Endothelial cell of umbilical vein (primary cell): ENCODE measurements at regions not wholly inside any gene's neighbourhood (a gene's known extent, or its start where the extent isn't known, plus 50 kb on each side); places are given as distances from the start of the nearest gene placed in this dataset.

Experiments used
- BruUV-seq: library from RNA; stranded (reverse); fragments of 400-500 nt; replicated peaks from 2 replicates; lab custom pipeline; 2021; lab: Mats Ljungman, UMichigan
- CTCF ChIA-PET: fragments of 300-600, 350-600 bp; sonication (Branson Sonifier 250); formaldehyde crosslinking; loops from one replicate; lab custom pipeline; 2021; ENCODE audit warnings: antibody characterized with exemption, inconsistent platforms; lab: Charles Lee
- POLR2A ChIA-PET: fragments of 300-600, 350-600 bp; sonication (Branson Sonifier 250); formaldehyde crosslinking; loops from one replicate; lab custom pipeline; 2021; ENCODE audit warnings: antibody characterized with exemption, inconsistent platforms; lab: Charles Lee
- DNase-seq: peaks from one replicate; pipeline ENCODE4 v3.0.0-alpha.2; 2011; ENCODE audit warnings: low read depth, low spot score
- FAIRE-seq: peaks from 2 replicates; lab custom pipeline; 2011; peaks lifted over from hg19 to GRCh38; lab: Jason Lieb, UNC
- H2AFZ ChIP-seq: 2 replicates; pipeline ENCODE4 v1.6.0; 2012; ENCODE audit warnings: low read depth, low read length, control low read depth, inconsistent platforms
- H3K27ac ChIP-seq: 2 replicates; pipeline ENCODE4 v1.5.1; 2011; ENCODE audit warnings: low read depth, mild to moderate bottlenecking, control low read depth, low read length, moderate library complexity; ENCODE audit not compliant: insufficient read depth
- H3K27me3 ChIP-seq, 2 experiments: 2 replicates each; pipeline versions ENCODE4 v1.6.0 to v1.6.1; 2011; ENCODE audit warnings: low read length in 2 of 2, mixed read lengths in 1 of 2; ENCODE audit not compliant: control insufficient read depth in 2 of 2, insufficient read depth in 2 of 2
- H3K36me3 ChIP-seq, 2 experiments: 2 replicates in 1 of 2; 3 replicates in 1 of 2; pipeline ENCODE4 v1.5.1; 2011; ENCODE audit warnings: low read length in 2 of 2, mild to moderate bottlenecking in 1 of 2, moderate library complexity in 1 of 2; ENCODE audit not compliant: control insufficient read depth in 2 of 2, insufficient read depth in 2 of 2; ENCODE audit errors: extremely low read depth in 1 of 2
- H3K4me1 ChIP-seq: 3 replicates; pipeline ENCODE4 v1.5.1; 2011; ENCODE audit warnings: mild to moderate bottlenecking, low read length; ENCODE audit not compliant: control insufficient read depth, insufficient read depth; ENCODE audit errors: extremely low read depth
- H3K4me2 ChIP-seq: 2 replicates; pipeline ENCODE4 v1.6.1; 2011; ENCODE audit warnings: low read length, control low read depth, mixed read lengths; ENCODE audit not compliant: insufficient read depth
- H3K4me3 ChIP-seq, 3 experiments: fragments of 200-600 bp in 1 of 3; sonication (generic), shearing (Covaris generic) in 1 of 3; replicated peaks in 1 of 3; 2 replicates each; pipeline ENCODE4 v1.5.1; 2011 to 2016; ENCODE audit warnings: control low read depth in 3 of 3, low read length in 3 of 3, mild to moderate bottlenecking in 2 of 3, inconsistent platforms in 1 of 3, low read depth in 1 of 3, moderate library complexity in 1 of 3; ENCODE audit not compliant: insufficient read depth in 1 of 3
- H3K79me2 ChIP-seq: 2 replicates; pipeline ENCODE4 v1.6.0; 2012; ENCODE audit warnings: low read length, inconsistent platforms; ENCODE audit not compliant: control insufficient read depth, insufficient read depth
- H3K9ac ChIP-seq: replicated peaks from 2 replicates; pipeline ENCODE3; 2011; ENCODE audit warnings: low read length, control low read depth; ENCODE audit not compliant: insufficient read depth; ENCODE audit errors: extremely low read depth
- H3K9me1 ChIP-seq: replicated peaks from 3 replicates; pipeline ENCODE4 v1.6.0; 2011; ENCODE audit warnings: mild to moderate bottlenecking, low read length; ENCODE audit not compliant: control insufficient read depth, insufficient read depth; ENCODE audit errors: extremely low read depth
- H3K9me3 ChIP-seq: replicated peaks from 2 replicates; pipeline ENCODE4 v1.5.1; 2012; ENCODE audit warnings: low read length, inconsistent platforms; ENCODE audit not compliant: control insufficient read depth, insufficient read depth
- H4K20me1 ChIP-seq: replicated peaks from 2 replicates; pipeline ENCODE3; 2011; ENCODE audit warnings: mild to moderate bottlenecking, low read length; ENCODE audit not compliant: control insufficient read depth, insufficient read depth; ENCODE audit errors: extremely low read depth
- EZH2 ChIP-seq: IDR thresholded peaks from 2 replicates; pipeline ENCODE4 v1.6.1; 2012; ENCODE audit warnings: borderline replicate concordance, low read depth, mild to moderate bottlenecking, moderate library complexity, low read length, inconsistent platforms; ENCODE audit not compliant: severe bottlenecking
- FOS ChIP-seq: IDR thresholded peaks from 2 replicates; pipeline ENCODE4 v1.6.1; 2011; ENCODE audit warnings: mild to moderate bottlenecking, low read length, moderate library complexity, borderline replicate concordance; ENCODE audit not compliant: insufficient read depth
- GATA2 ChIP-seq: IDR thresholded peaks from 2 replicates; pipeline ENCODE4 v1.7.0; 2011; ENCODE audit warnings: low read depth, mild to moderate bottlenecking, moderate library complexity, mixed read lengths, low read length; ENCODE audit not compliant: insufficient read length, insufficient read depth
- JUN ChIP-seq: IDR thresholded peaks from 2 replicates; pipeline ENCODE4 v1.6.1; 2011; ENCODE audit warnings: borderline replicate concordance, low read depth; ENCODE audit not compliant: insufficient read length, insufficient read depth
- MAX ChIP-seq: IDR thresholded peaks from 2 replicates; pipeline ENCODE4 v1.6.1; 2011; ENCODE audit not compliant: insufficient read depth, insufficient read length
- MYC ChIP-seq: IDR thresholded peaks from one replicate; pipeline ENCODE4 v1.6.1; 2011; ENCODE audit warnings: mild to moderate bottlenecking, low read depth, low read length
- POLR2A ChIP-seq: IDR thresholded peaks from 2 replicates; pipeline ENCODE4 v1.6.1; 2012; ENCODE audit warnings: low read depth, mild to moderate bottlenecking, control low read depth, low read length
- POLR2AphosphoS5 ChIP-seq: IDR thresholded peaks from 2 replicates; pipeline ENCODE4 v1.6.1; 2012; ENCODE audit warnings: low read depth, mild to moderate bottlenecking, control low read depth, low read length, moderate library complexity; ENCODE audit not compliant: insufficient read depth
- dilution Hi-C: fragments of 300-500 bp; cut with MboI; formaldehyde crosslinking; loops from one replicate; pipeline ENCODE4 v1.15.0; 2019; ENCODE audit warnings: low sequenced_read_pairs; ENCODE audit not compliant: extremely low pct_ligation_motif_present
- intact Hi-C: fragments of 100-400 bp; cut with micrococcal nuclease; formaldehyde crosslinking; loops from one replicate; pipeline ENCODE4 v1.10.0; 2022
- TF ChIP-seq, protein P1 (sequence below), 2 donors: IDR thresholded peaks; 1 replicate in 1 of 2; 2 replicates in 1 of 2; pipeline ENCODE4 v1.5.1; 2011; ENCODE audit warnings: low read length in 2 of 2, mild to moderate bottlenecking in 2 of 2, moderate library complexity in 2 of 2, control low read depth in 1 of 2, inconsistent platforms in 1 of 2, low read depth in 1 of 2; ENCODE audit not compliant: insufficient read depth in 1 of 2; ENCODE audit errors: extremely low read depth in 1 of 2

GRCh38 chr6:139529420-139529819 lies 155.0 kb upstream of the CITED2 start:
- Histone ChIP-seq H4K20me1 (no peaks in the 10 kb centered on the region), H3K9ac (no peak overlapping the region), H3K9me3 (no peaks in the 10 kb centered on the region), H3K36me3 (no peaks in the 10 kb centered on the region), H3K4me3 (no peak overlapping the region), H3K9me1 (no peaks in the 10 kb centered on the region), H2AFZ (no peak overlapping the region), H3K27ac (no peak overlapping the region), H3K4me2 (no peak overlapping the region), H3K79me2 (no peaks in the 10 kb centered on the region), H3K27me3 (no peaks in the 10 kb centered on the region), H3K4me1 (peaks cover 20% of the 10 kb centered on the region)
- intact Hi-C loops (no loop called here), dilution Hi-C loops (no loop called here)
- CTCF ChIA-PET, result interaction anchor here (0.6 kb wide), 1 partner anchor 10 kb away, joined by 3 read pairs; no protein-coding TSS in a partner anchor
- POLR2A ChIA-PET, result no interaction called here
- BruUV-seq, result no TSS peak
- DNase-seq, result no peak
- FAIRE-seq, result no peak
- TF ChIP-seq MYC (no peak), POLR2A (no peak), JUN (no peak), EZH2 (no peak), MAX (no peak), POLR2AphosphoS5 (no peak), FOS (no peak), GATA2 (no peak)
- TF ChIP-seq, protein P1, sequence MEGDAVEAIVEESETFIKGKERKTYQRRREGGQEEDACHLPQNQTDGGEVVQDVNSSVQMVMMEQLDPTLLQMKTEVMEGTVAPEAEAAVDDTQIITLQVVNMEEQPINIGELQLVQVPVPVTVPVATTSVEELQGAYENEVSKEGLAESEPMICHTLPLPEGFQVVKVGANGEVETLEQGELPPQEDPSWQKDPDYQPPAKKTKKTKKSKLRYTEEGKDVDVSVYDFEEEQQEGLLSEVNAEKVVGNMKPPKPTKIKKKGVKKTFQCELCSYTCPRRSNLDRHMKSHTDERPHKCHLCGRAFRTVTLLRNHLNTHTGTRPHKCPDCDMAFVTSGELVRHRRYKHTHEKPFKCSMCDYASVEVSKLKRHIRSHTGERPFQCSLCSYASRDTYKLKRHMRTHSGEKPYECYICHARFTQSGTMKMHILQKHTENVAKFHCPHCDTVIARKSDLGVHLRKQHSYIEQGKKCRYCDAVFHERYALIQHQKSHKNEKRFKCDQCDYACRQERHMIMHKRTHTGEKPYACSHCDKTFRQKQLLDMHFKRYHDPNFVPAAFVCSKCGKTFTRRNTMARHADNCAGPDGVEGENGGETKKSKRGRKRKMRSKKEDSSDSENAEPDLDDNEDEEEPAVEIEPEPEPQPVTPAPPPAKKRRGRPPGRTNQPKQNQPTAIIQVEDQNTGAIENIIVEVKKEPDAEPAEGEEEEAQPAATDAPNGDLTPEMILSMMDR (IDR thresholded peaks at IDR 0.05; ENCODE audit: extremely low read depth in 1 of 2, insufficient read depth in 1 of 2, low read depth in 1 of 2, low read length in 2 of 2), result no peak
